ENCODE measurements at regions not wholly inside any gene's neighbourhood (a gene's known extent, or its start where the extent isn't known, plus 50 kb on each side); places are given as distances from the start of the nearest gene placed in this dataset.

DNA sequence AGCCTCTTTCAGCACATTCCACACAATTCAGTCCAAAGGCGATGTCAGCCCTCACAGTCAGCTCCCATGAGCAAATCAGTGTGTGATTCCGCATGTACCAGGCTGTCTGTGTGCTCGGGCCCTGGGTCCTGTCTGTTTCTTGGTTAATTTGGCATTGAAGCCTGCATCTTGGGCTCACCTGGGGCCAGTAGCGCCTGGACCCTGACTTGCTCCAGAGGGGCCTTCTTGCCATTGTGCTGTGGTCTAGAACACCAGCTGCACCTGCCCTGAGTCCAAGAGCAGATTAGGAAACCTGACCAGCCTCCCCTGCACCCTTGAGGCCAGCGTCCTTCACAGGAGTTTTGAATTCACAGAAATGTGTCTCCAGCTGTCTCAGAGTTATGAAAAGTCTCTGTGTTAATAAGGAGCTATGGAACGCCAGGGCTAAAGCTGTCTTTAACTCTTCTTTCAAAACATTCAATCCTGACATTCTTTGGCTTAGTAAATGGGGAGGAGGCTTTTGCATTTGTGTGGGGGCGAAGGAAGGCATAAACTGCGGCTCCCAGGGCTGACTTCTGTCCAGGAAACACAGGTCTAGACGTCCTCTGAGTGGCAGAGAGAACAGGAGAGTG is 102.2 kb downstream of the ARF6 start:
- DNase-seq (ENCODE audit: low spot score) = no peak
- TF ChIP-seq, protein P1, sequence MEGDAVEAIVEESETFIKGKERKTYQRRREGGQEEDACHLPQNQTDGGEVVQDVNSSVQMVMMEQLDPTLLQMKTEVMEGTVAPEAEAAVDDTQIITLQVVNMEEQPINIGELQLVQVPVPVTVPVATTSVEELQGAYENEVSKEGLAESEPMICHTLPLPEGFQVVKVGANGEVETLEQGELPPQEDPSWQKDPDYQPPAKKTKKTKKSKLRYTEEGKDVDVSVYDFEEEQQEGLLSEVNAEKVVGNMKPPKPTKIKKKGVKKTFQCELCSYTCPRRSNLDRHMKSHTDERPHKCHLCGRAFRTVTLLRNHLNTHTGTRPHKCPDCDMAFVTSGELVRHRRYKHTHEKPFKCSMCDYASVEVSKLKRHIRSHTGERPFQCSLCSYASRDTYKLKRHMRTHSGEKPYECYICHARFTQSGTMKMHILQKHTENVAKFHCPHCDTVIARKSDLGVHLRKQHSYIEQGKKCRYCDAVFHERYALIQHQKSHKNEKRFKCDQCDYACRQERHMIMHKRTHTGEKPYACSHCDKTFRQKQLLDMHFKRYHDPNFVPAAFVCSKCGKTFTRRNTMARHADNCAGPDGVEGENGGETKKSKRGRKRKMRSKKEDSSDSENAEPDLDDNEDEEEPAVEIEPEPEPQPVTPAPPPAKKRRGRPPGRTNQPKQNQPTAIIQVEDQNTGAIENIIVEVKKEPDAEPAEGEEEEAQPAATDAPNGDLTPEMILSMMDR (IDR thresholded peaks at IDR 0.05; ENCODE audit: borderline replicate concordance, control extremely low read depth, extremely low read depth, insufficient read depth, missing control alignments) = no peak
- in situ Hi-C loops (cut with MboI; ENCODE audit: low sequenced_read_pairs, unreplicated experiment) = no loop called here

DNA sequence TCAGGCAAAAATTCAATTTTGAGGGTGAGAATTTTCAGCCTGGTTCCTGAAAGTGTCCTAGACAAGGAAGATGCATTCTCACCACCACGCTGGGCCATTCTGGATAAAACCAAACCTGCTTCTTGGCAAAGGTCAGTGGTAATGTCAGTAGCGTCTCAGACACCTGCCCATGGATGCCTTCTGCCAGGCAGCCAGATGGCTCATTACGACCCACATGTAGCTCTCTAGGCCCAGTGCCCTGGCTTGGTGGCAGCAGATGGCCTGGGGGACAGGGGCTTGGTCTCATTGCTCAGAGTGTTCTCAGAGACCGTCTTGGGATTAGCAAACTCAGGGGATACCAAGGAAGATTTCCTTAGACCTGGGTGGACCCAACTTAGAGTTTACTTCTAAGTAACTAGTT is 105.1 kb downstream of the ARF6 start:
- in situ Hi-C loops (cut with MboI; ENCODE audit: low sequenced_read_pairs, unreplicated experiment) = no loop called here
- TF ChIP-seq, protein P1 (IDR thresholded peaks at IDR 0.05; ENCODE audit: borderline replicate concordance, control extremely low read depth, extremely low read depth, insufficient read depth, missing control alignments) = no peak
- no peak for DNase-seq (ENCODE audit: low spot score)

DNA sequence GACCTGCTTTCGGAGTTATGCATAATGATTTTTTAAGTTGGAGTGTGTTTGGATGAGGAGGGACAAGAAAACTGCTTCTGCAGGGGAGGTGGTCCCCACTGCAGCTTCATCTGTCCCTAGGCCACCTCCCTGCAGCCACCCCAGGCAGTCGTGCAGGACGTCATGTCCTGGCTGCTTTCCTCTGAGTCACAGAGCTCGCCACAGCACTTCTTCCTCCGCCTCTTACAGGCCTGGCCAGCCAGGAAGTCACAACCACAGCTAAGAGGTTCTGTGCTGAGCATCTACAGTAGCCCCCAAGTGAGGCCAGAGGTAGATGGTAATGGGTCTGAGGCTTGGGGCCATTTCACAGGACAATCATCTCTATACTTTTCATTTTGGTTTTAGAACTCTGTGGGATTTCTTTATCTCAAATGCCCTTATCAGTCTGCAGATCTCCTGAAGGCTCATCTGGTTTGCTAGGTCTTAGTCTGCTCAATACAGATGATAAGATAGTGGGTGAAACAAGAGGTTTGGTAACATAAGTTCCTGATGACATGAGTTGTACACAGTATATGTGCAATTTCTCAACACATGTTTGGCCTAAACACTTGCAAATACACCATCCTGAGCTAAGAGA is 106.4 kb downstream of the ARF6 start:
- in situ Hi-C loops (cut with MboI; ENCODE audit: low sequenced_read_pairs, unreplicated experiment) = no loop called here
- peak; percentile 86 for DNase-seq (ENCODE audit: low spot score)
- TF ChIP-seq, protein P1 (IDR thresholded peaks at IDR 0.05; ENCODE audit: borderline replicate concordance, control extremely low read depth, extremely low read depth, insufficient read depth, missing control alignments) = no peak

DNA sequence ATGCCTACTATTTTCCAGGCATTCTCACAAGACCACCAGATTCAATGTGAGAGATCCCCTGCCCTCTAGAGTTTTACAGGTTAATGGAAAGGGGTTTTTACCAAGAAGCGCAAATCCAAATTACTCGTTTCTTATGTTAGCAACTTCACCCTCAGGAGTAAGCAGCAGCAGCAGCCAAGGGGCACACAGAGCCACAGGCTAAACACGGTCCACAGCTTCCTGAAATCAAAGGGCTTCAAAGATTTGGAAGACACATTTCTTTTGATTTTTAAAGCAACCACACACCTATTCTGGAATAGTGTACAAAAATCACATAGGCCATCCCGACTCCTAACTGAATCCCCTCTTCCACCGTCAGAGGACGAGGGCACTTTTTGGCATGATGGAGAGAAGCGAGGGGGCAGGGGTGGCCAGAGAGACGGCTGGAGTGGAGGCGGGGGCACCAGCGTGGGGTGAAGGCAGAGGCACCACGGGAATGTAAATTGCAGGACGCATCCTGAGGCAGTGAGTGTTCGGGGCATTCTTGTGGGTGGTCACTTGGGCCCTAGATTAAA is 107.0 kb downstream of the ARF6 start:
- TF ChIP-seq, protein P1 (IDR thresholded peaks at IDR 0.05; ENCODE audit: borderline replicate concordance, control extremely low read depth, extremely low read depth, insufficient read depth, missing control alignments) = no peak
- in situ Hi-C loops (cut with MboI; ENCODE audit: low sequenced_read_pairs, unreplicated experiment) = loop anchor here (10.0 kb wide), 1 partner anchor 105 kb away; the partner anchor contains the start of gene ARF6
- no peak for DNase-seq (ENCODE audit: low spot score)

DNA sequence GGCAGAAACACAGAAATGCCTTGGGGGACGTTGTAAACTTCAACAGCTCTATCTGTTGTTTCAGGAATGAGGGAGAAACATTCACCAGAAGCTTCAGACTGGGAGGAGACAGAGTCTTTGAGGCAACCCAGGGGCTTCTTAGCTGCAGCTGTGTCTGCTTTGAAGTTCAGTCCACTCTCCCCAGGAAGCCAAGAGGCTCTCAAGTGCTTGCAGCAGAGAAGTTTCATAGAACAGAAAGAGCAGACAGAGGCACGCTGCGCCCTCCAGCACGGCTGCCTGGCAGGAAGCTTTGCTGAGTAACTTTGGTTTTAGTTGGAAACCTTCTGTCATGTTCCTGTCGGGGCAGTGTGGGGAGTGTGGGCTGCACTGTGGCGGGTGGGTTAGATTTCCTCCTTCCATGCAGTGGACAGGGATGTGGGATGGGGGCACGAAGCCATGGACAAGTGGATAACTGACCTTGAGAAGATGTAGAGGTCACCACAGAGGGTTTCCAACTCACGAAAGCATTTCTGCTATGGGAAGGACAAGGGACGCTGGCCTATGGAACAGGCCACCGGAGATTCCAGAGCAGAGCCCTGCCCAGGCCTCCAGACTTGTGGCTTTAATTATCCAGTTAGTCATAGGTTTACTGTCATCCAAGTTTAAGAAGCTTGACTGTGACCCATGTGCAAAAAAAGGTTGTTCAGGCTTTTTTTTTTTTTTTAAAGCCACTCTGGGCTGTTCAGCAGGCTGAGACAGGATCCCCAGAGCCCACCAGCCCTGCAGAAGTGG is 107.7 kb downstream of the ARF6 start:
- peak; percentile 60 for DNase-seq (ENCODE audit: low spot score)
- TF ChIP-seq, protein P1 (IDR thresholded peaks at IDR 0.05; ENCODE audit: borderline replicate concordance, control extremely low read depth, extremely low read depth, insufficient read depth, missing control alignments) = no peak
- in situ Hi-C loops (cut with MboI; ENCODE audit: low sequenced_read_pairs, unreplicated experiment) = loop anchor here (10.0 kb wide), 1 partner anchor 106 kb away; the partner anchor contains the start of gene ARF6
